ENCODE measurements at regions not wholly inside any gene's neighbourhood (a gene's known extent, or its start where the extent isn't known, plus 50 kb on each side); places are given as distances from the start of the nearest gene placed in this dataset.
"Not testable (repeated sequence)": the region's sequence is repeated elsewhere in the genome, so short reads cannot be mapped to it uniquely, and the experiment has no call there.

DNA sequence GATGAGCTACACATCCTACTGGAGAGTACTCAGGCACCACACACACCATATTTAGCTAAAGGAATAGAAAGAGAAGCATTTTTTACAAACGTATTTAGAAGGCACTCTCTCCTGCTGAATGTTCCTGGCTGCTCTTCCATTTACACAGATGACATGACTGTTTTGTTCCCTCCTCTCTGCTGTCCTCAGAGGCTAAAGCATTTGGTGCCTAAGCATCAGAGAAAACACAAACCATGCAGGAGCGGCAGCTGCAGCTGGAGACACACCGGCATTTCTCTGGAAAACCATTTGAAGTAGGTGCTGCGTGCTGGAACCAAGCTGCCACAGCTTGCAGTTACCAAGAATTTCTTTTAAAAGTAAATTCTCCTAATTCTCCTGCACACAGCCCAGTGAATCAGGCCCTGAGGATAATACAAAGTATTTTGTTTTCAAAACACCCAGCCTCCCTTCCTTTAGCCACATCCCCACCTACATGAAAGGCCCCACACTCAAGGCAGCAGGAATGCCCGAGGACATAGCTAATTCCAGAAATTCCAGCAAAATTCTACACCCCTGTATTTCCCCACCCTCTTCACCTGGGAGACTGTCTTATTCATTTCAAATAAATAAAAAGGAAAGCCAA is 488.9 kb upstream of the SOX11 start:
- DNase-seq: no peak

DNA sequence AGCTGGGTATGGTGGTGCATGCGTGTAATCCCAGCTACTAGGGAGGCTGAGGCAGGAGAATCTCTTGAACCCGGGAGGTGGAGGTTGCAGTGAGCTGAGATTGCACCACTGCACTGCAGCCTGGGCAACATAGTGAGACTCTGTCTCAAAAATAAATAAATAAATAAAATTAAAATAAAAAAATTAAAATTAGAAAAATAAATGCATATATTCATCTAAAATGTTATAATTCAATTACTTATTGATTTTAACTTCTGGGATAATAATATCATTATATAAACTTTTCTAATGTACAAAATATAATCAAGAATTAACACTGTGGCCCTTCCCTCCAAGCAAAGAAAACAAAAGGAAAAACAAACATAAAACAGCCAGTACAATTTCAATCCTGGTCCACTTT is 485.4 kb upstream of the SOX11 start:
- DNase-seq: not testable (repeated sequence)

DNA sequence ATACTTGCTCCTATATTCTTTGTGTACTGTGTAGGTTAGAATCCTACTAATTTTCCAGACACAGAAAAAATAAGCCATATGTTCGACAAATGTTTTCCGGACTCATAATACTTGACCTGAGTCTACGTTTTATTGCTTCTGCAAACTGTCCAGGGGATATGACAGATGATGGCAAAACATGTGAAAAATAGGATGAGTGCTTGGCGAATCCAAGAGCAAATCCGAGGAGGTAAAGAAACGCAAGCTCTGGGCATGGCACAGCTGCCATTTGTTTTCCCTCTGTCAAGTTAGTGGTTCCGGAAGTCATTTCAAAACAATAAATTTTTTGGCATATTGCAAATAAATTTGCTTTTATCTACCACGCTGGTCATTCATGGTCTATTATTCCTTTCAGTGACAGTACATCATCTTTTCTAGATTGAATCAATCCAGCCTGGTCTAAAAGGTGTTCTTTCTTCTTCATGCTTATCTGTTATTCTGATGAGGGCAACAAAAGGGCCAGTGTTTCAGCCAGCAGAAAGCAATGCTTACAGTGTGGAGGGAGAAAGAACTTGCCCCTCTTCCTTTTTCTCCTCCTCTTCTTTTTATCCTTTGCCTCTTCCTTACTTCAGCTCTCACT is 476.1 kb upstream of the SOX11 start:
- DNase-seq: no peak

DNA sequence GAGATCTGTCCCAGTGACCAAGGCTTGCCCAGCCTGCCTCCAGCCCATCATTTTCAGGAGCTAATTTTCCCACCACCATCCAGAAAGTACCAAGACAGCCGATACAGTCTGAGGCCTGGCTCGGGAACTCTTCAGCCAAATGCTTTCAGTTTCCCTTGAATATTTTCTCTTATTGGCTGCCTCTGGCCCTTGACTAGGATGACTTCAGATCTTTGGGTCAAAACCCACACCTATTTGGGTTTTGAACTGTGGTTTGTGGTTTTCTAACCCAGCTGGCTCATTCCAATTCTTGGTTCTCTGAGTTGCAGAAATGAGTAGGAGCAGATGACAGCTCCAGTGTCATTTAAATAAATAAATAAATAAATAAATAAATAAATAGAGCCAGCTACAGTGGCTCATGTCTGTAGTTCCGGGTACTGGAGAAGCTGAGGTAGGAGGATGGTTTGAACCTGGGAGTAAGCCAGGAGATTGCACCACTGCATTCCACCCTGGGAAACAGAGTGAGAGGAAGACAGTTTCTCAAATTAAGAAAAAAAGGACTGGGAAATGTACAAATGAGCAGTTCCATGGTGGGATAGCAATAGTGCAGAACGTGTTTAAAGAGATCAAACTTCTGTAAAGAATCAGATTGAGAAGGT is 465.0 kb upstream of the SOX11 start:
- DNase-seq: no peak

DNA sequence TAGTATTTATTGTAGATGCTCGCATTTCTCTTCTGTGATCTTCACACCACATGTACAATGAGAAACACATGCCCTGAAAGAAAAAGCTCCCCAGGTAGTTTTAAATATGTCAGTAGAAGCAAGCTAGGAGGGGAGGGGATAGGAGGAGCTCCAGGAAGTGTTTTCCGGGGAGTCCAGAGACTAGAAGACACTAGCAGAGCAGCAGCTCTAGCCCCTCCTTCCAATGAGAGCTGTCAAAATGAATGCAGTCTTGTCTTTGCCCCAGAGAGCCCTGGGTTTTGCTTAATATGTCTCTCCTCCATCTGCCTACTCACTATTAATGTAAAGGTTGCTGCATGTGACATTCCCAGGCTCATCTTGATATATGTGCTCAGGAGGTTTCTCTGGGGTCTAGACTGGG is 462.6 kb upstream of the SOX11 start:
- DNase-seq: no peak

DNA sequence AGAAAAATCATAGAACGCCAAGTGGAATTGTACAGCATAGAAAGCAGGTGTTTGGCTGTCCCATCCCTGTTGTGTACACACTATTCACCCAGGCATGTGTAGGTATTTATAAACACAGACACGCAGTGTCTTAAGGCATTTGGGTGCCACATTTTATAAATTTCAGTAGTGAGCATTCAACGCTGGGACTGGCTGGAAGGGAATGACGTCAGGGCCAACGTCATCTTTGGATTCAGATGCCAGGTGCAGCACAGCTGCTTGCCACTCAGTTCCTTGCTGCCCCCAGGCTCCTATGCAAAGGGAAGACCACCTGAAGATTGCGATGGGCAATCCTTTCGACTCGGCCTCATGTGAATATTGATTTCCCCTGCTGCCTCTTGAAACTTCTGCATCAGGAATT is 461.7 kb upstream of the SOX11 start:
- DNase-seq: no peak

DNA sequence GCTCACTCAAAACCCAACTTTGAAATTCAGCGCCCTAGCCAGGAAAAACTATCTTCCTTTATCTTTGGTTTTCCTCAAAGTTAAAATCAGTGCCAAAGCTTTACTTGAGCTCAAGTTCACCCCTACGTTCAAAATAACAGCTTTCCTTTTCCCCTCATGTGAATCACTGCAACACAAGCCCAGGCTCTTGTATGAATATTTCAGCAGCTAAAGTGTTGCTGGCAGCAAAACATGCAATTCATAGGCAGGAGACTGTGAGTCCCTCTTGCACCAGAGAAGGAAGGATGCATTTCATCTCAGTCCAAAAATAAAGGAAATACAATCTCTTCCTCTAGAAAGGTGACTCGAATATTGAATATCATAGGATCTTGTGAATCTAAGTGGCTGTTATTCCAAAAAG is 461.3 kb upstream of the SOX11 start:
- no peak for DNase-seq

DNA sequence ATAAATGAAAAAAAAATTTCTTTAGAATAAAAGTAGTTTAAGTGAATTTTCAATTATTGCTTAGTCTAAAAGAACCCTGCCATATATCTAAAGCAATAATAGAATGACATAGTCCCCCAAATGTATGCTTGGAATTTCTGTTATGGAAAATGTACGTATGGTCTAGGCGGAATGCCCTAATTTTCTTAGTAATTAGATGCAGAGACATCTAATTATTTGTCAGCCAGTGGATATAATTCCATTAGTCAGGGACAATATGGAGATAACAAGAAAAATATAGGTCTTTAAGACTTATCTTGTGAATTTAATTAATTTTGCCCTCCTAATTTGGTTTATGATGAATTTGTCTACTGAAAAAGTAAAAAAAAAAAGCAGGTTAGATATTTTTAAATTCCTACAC is 460.9 kb upstream of the SOX11 start:
- DNase-seq: no peak

DNA sequence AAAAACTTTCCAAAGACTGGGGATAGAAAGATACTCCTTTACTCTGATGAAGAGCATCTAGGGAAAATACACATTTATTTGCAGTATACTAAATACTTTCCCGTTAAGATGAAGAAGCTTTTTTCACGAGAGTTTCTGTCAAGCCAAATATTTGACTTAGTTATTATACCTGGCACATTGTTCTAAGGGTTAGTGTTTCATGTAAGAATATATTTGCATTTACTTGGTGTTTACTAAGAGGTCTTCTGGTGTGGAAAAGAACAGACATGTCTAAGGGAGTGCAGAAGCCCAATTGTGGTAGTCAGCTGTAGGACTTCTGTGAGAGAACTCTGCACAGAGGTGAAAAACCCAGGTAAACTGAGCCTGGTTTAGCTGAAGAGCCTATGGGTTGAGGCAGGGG is 457.6 kb upstream of the SOX11 start:
- no peak for DNase-seq

DNA sequence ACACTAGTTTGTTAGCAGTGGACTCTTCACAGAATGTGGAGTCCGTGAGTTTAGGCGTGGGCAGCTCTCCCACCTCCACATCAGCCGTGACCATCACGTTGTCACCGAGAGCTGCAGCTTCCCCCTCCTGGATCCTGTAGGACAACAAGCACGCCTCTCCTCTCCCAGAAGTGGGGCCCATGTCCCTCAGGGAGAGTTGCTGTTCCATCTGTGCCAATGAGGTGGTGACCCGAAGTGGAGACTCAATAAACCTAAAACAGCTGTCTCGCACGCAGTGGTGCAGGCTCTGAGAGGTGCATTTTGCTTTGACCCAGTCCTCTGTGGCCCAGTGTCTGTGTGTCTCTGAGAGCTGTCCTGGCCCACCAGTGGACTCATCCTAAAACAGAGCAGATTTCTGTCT is 456.5 kb upstream of the SOX11 start:
- no peak for DNase-seq

DNA sequence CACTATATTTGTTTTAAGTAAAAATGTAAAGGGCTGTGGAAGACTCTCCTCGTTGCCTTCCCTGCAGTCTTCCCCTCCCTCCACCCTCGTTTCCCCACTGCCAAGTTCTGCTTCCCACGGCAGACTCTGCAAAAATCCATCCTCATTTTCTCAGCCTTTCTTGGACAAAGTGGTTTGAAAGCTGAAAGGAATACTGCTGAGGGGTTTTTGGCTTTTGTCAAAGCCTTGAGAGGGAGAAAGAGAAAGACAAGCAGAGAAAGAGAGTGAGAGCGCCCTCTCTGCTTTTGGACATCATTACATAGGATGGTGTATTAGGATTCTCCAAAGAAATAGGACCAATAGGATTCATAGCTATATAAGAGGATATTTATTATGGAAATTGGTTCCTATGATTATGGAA is 455.9 kb upstream of the SOX11 start:
- no peak for DNase-seq

DNA sequence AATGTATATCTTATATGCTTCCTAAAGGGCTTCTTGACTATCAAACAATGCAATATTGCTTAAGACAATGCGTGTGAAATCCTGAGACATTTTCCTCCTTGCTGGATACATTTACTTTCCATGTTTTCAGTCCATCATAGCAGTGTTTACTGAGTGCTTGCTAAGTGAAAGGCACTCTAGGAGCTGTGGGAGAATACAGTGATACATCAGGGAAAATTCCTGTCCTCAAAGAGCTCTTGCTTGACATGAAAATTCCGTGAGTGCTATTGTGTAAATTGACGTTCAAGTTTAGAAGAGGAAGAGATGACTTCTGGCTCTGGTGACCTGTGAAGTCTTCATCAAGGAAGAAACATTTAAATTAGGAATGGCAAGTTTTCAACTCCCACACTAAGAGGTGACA is 449.4 kb upstream of the SOX11 start:
- no peak for DNase-seq

DNA sequence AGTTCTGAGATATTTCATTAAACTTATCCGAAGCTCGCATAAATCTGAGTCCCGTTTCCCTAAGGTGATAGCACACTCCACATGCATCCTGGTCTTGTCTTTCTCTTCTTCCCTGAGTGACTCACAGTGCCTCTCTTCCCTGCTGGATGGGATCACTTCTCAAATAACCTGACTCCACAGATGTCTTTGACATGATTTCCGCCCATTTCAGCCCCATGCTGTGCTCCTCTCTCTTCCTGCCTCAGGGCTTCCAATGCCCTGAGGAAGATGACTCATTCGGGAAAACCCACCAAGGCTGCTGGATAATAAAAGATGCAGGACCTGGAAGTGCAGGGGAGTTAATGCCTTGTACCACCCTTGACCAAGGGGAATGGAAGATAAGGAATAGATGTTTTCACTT is 441.7 kb upstream of the SOX11 start:
- DNase-seq: no peak

DNA sequence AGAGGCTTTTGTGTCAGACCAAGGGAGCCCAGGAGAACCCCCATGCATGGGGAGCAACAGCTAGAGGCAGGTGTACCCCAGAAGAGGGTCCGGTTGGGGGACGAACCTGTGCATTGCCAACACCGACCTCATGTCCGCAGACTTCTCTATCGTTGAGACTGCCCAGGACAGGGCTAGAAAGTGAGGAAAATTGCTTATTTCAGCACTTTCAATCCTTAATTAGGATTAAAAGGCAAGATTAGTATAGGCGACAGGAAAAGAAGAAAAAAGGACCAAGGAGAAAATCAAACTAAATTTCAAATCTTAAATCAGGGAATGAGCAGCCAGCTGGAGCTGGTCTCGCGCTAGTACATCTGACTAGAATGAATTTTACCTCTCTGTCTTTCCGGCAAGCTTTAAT is 438.9 kb upstream of the SOX11 start:
- no peak for DNase-seq

DNA sequence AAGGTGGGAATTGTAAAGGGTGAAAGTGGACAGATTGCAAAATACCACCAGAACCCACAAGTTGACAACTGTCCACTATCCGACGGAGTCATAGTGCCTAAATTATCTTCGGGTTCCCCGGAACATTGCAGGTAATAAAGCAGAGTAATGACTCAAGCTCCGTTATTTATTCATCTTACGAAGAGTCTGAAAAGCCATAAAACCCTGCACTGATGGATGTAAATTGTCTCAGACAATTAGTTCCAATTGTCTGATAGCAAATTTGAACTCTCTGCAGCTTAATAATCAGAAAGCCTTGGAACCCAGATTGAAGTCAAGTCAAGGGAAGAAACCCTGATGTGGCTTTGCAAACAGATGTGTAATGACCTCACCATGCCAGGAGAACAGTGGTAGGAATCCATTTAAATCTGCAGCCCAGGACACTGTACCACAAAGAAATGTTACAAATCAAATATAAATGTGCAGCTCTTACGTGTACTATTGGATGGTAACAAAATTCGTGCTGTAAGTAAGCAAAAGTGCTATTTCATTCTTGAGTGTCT is 437.3 kb upstream of the SOX11 start:
- no peak for DNase-seq

DNA sequence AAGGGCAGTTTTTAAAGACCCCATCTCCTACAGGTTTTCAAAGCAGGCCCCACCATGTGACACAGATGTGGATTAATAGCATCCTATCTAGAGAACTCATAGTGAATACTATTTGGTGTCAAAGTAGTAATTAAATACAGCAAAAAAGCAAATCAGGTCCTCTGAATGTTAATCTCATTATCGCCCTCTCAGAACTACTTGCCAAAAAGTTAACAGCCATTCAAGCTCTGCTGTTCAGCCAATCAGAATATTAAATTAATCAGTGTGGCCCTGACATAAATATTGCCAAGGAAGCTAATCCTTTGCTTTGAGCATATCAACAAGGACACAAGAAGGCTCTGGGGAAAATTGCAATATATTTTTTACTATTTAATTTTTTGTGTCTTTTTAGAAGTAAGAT is 428.9 kb upstream of the SOX11 start:
- no peak for DNase-seq

DNA sequence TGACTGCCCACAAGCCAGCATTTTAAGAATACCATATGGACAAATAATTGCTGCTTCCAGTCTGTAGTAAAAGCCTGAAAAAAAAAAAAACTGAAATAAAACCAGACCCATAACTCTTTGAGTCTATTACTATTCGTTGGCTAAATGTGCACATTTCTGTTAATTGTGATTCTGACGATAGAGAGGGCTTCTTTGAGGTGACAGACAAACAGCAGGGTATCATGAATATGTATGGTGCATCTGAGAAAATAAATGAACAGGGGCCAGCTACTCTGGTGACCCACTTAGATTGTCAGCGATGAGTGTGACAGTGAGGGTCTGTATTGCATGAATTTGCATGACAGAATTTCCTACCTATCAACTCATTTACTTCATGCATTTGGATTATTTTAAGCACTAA is 427.8 kb upstream of the SOX11 start:
- DNase-seq: no peak

DNA sequence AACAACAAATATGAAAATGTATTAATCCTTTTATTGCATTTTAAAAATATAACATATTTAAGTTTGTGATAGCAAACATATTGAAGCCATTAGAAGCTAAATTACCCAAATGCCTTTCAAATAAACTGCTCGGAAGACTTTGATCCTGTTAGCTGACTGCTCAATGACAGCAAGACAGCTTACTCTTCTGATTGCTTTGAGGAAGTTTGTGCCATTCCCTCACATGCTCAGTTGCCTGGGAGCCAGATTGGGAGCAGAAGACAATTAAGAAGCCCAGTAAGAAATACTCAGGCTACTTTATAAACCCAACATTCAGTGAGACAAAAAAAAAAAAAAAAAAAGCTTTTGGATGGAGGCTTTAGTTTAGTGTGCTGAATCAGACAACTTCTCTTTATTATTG is 407.1 kb upstream of the SOX11 start:
- no peak for DNase-seq

DNA sequence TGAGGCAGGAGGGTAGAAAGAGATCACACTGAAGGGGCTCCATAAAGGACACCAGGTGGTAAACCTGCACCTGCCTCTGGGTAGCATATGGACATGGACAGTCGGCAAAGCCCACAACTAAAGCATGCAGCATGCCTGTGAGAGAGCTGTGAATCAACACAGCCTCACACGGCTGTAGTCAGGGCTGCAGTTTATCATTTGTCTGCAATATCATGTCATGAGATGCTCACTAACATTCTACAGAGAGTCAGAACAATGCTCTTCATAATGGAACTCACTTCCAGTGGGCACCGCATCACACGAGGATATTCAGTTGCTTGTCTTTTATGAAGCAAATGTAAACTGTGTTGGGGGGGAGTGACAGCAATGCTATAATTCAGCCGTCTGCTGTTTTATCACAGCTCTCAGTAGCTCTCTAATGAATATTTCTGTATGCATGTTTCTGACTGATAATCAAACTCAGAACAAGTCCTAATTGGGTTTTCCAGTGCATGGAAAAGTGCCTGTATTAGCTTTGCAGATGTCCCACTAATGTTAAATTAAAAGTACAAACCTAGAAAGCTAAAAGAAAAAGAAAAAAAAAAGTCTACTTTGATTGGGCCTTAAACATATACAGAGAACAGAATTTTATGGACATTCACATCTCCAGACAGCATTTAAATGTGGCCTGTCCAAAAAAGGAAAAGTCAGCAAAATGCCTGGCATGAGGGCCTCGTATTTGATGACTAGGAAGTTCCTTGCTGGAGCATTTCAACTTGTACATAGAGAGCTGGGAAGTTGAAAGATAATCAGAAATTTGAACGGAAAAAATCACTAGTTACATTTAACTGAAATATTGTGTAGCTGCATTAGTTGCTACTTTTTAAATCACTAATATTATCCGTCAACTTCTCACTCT is 406.1 kb upstream of the SOX11 start:
- no peak for DNase-seq

DNA sequence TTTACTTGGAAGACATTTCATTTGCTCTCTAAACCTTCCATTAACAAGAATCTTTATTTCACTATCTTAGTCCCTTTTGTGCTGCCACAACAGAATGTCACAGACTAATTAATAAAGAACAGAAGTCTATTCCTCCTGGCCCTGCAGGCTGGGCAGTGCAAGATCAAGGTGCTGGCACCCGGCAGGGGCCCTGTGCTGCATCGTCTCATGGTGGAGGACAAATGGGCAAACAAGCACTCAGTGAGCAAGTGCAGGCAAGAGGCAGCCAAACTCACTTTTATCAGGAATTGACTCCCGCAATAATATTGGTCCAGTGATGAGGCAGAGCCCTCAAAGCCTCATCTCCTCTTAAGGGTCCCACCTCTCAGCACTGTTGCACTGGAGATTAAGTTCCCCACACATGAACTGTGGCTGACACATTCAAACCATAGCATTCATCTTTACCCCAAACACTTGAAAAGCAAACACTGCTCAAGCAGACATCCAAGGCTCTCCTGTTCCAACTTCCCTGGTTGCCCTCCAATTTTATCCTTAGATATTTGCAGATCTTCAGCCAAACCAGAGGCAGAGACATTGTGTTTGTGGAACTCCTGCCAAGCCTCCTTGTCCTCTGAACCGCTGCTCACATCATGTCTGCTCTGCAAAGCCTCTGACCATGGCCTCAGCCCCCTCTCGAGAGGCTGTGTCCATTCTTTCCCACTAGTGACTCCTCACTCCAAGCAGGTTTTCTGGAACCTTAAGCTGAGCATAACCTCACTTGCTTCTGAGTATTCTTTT is 404.4 kb upstream of the SOX11 start:
- DNase-seq: no peak

DNA sequence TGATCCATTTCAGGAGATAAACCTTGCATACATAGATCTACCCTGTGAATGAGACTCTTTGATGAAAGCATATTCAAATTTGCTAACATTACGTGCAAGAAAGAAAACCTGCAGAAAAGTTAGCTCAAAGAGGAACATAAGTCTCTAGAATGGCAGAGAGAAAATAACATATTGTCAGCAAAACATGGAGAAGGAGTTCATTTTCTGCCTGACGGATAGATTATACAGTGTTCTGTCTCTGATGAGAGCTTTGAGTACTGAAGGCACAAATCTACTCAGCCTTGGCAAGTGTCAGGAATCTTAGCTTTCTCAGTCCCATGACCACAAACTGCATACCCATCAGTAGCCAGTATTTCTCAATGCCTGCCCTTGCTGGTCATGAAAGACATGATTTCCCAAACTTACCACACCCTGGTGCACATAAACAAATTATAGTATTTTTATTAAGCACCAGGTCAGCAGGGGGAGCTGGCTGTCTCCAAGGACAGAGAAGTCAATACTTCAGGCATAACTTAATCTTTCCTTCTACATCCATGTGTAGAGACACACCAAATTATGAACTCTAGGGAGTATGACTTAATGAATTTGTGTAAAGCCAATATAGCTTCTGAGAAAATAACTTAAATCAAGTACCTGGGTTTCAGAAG is 401.2 kb upstream of the SOX11 start:
- no peak for DNase-seq

DNA sequence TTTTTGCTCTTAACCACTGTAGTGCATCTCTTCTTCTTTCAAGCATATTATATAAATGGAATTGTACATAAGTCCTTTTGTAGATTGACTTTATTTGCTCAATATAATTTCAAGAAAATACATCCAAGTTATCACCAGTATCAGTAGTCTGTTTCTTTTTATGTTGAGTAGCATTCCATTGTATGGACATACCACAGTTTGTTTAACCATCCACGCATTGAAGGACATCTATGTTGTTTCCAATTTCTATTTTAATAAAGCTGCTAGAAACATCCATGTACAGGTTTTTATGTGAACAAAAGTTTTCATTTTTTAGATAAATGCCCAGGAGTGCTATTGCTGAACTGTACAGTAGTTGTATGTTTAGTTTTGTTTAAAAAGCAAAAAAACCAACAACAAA is 387.5 kb upstream of the SOX11 start:
- no peak for DNase-seq
